ENCODE measurements at regions not wholly inside any gene's neighbourhood (a gene's known extent, or its start where the extent isn't known, plus 50 kb on each side); places are given as distances from the start of the nearest gene placed in this dataset.

DNA sequence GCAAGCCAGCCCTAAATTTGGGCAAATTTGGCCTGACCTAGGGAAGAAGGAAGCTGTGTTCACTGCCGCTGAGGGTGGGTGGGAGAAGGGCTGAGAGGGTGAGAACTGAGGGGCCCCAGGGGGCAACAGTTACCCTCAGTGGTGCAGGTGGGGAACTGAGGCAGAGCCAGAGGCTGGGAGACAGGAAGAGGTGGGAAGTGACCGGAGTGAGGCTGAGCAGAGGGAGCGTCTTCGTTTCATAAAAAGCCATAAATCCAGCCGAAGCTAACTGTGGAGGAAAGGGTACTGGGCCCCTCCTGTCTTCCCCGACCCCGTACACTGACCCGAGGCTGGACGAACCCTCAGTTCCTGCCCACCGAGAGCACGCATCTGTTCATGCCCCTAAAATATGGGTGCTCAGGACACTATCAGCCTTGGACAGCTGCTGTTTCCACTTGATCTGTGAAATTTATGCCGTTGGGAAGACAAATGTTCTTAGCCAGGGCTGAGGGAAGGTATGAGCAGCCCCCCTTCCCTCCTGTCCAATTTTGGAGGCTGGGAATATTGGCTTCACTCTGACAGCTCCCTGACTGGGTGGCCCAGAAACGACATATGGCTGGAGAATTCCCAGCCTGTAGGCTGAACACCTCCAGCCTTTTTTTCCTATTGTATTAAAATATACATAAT is 116.5 kb downstream of the KIF26A start:
- POLR2A ChIA-PET, result no interaction called here
- ATAC-seq (no peak), FAIRE-seq (no peak), DNase-seq (ENCODE audit: low read depth in 1 of 2, low spot score in 1 of 2) (no peak)
- Histone ChIP-seq H3K4me3 (no peak overlapping the region), H3K4me2 (no peak overlapping the region), H3K27ac (no peak overlapping the region), H3K4me1 (no peaks in the 10 kb centered on the region), H3K9me3 (0 out of 3 replicates have a peak, but pooled peaks cover under 1% of the 10 kb centered on the region)
- no peak for TF ChIP-seq ZFP36 (IDR thresholded peaks at IDR 0.05; ENCODE audit: borderline replicate concordance, partially characterized antibody)
- TF ChIP-seq TFCP2L1 (CRISPR knock-in tag; IDR thresholded peaks at IDR 0.05), result no peak
- TF ChIP-seq EHMT2 (IDR thresholded peaks at IDR 0.05; ENCODE audit: low read depth), result no peak
- TF ChIP-seq POLR2A (IDR thresholded peaks at IDR 0.05; ENCODE audit: low read length), result no peak
- no peak for TF ChIP-seq CHD4 (IDR thresholded peaks at IDR 0.05; ENCODE audit: borderline replicate concordance)
- TF ChIP-seq FOXS1 (CRISPR knock-in tag; IDR thresholded peaks at IDR 0.05), result no peak
- TF ChIP-seq, protein P1, sequence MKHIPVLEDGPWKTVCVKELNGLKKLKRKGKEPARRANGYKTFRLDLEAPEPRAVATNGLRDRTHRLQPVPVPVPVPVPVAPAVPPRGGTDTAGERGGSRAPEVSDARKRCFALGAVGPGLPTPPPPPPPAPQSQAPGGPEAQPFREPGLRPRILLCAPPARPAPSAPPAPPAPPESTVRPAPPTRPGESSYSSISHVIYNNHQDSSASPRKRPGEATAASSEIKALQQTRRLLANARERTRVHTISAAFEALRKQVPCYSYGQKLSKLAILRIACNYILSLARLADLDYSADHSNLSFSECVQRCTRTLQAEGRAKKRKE (CRISPR knock-in tag; IDR thresholded peaks at IDR 0.05; ENCODE audit: low read depth), result no peak
- no peak for TF ChIP-seq PHF8 (IDR thresholded peaks at IDR 0.05; ENCODE audit: borderline replicate concordance, low read depth)
- TF ChIP-seq, protein P2, sequence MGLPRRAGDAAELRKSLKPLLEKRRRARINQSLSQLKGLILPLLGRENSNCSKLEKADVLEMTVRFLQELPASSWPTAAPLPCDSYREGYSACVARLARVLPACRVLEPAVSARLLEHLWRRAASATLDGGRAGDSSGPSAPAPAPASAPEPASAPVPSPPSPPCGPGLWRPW (IDR thresholded peaks at IDR 0.05), result no peak
- TF ChIP-seq, protein P3, sequence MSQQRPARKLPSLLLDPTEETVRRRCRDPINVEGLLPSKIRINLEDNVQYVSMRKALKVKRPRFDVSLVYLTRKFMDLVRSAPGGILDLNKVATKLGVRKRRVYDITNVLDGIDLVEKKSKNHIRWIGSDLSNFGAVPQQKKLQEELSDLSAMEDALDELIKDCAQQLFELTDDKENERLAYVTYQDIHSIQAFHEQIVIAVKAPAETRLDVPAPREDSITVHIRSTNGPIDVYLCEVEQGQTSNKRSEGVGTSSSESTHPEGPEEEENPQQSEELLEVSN (IDR thresholded peaks at IDR 0.05; ENCODE audit: borderline replicate concordance, low read depth), result no peak
- TF ChIP-seq, protein P4, sequence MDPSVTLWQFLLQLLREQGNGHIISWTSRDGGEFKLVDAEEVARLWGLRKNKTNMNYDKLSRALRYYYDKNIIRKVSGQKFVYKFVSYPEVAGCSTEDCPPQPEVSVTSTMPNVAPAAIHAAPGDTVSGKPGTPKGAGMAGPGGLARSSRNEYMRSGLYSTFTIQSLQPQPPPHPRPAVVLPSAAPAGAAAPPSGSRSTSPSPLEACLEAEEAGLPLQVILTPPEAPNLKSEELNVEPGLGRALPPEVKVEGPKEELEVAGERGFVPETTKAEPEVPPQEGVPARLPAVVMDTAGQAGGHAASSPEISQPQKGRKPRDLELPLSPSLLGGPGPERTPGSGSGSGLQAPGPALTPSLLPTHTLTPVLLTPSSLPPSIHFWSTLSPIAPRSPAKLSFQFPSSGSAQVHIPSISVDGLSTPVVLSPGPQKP (IDR thresholded peaks at IDR 0.05; ENCODE audit: low read depth, low read length), result no peak
- no peak for TF ChIP-seq MYC (IDR thresholded peaks at IDR 0.05; ENCODE audit: borderline replicate concordance, low read length)
- TF ChIP-seq EHF (CRISPR knock-in tag; IDR thresholded peaks at IDR 0.05), result no peak
- TF ChIP-seq NR3C1 (IDR thresholded peaks at IDR 0.05), result no peak
- TF ChIP-seq SMC3 (IDR thresholded peaks at IDR 0.05), result no peak
- no peak for TF ChIP-seq ESRRA (IDR thresholded peaks at IDR 0.05; ENCODE audit: borderline replicate concordance, low read length)
- TF ChIP-seq, protein P5, sequence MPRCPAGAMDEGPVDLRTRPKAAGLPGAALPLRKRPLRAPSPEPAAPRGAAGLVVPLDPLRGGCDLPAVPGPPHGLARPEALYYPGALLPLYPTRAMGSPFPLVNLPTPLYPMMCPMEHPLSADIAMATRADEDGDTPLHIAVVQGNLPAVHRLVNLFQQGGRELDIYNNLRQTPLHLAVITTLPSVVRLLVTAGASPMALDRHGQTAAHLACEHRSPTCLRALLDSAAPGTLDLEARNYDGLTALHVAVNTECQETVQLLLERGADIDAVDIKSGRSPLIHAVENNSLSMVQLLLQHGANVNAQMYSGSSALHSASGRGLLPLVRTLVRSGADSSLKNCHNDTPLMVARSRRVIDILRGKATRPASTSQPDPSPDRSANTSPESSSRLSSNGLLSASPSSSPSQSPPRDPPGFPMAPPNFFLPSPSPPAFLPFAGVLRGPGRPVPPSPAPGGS (IDR thresholded peaks at IDR 0.05), result no peak
- 15% methylated on average over 13 of the region's 13 CpGs for WGBS (ENCODE audit: missing lambda C conversion rate)
- CTCF ChIA-PET, result no interaction called here

DNA sequence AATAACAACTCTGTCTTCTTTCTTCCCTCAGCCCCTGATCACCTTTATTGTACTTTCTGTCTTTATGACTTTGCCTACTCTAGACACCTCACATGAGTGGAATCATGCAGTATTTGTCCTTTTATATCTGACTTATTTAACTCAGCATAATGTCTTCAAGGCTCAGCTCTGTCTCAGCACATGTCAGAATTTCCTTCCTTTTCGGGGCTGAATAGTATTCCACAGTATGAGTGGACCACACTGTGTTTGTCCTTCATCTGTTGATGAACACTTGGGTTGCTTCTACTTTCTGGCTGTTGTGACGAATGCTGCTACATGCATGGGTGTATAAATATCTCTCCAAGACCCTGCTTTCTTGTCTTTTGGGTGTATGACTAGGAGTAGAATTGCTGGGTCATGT is 117.6 kb downstream of the KIF26A start:
- ATAC-seq, result no peak
- H3K27ac ChIP-seq, result no peak overlapping the region
- FAIRE-seq, result no peak
- 6% methylated on average over 2 of the region's 2 CpGs for whole genome bisulfite sequencing (ENCODE audit: missing lambda C conversion rate)
- CTCF ChIA-PET, result no interaction called here
- H3K4me3 ChIP-seq, result no peak overlapping the region
- DNase-seq (ENCODE audit: low read depth in 1 of 2, low spot score in 1 of 2), result no peak
- no peaks in the 10 kb centered on the region for H3K4me1 ChIP-seq
- H3K9me3 ChIP-seq, result 0 out of 3 replicates have a peak, but pooled peaks cover 3% of the 10 kb centered on the region
- TF ChIP-seq RFX5 (IDR thresholded peaks at IDR 0.05) (no peak), CEBPB (IDR thresholded peaks at IDR 0.05) (no peak), HOXB13 (CRISPR knock-in tag; IDR thresholded peaks at IDR 0.05; ENCODE audit: low read depth) (no peak), BHLHE40 (IDR thresholded peaks at IDR 0.05; ENCODE audit: low read depth, low read length) (no peak)
- TF ChIP-seq, protein P6, sequence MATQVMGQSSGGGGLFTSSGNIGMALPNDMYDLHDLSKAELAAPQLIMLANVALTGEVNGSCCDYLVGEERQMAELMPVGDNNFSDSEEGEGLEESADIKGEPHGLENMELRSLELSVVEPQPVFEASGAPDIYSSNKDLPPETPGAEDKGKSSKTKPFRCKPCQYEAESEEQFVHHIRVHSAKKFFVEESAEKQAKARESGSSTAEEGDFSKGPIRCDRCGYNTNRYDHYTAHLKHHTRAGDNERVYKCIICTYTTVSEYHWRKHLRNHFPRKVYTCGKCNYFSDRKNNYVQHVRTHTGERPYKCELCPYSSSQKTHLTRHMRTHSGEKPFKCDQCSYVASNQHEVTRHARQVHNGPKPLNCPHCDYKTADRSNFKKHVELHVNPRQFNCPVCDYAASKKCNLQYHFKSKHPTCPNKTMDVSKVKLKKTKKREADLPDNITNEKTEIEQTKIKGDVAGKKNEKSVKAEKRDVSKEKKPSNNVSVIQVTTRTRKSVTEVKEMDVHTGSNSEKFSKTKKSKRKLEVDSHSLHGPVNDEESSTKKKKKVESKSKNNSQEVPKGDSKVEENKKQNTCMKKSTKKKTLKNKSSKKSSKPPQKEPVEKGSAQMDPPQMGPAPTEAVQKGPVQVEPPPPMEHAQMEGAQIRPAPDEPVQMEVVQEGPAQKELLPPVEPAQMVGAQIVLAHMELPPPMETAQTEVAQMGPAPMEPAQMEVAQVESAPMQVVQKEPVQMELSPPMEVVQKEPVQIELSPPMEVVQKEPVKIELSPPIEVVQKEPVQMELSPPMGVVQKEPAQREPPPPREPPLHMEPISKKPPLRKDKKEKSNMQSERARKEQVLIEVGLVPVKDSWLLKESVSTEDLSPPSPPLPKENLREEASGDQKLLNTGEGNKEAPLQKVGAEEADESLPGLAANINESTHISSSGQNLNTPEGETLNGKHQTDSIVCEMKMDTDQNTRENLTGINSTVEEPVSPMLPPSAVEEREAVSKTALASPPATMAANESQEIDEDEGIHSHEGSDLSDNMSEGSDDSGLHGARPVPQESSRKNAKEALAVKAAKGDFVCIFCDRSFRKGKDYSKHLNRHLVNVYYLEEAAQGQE (IDR thresholded peaks at IDR 0.05), result no peak
- TF ChIP-seq, protein P2 (IDR thresholded peaks at IDR 0.05), result no peak
- TF ChIP-seq, protein P7, sequence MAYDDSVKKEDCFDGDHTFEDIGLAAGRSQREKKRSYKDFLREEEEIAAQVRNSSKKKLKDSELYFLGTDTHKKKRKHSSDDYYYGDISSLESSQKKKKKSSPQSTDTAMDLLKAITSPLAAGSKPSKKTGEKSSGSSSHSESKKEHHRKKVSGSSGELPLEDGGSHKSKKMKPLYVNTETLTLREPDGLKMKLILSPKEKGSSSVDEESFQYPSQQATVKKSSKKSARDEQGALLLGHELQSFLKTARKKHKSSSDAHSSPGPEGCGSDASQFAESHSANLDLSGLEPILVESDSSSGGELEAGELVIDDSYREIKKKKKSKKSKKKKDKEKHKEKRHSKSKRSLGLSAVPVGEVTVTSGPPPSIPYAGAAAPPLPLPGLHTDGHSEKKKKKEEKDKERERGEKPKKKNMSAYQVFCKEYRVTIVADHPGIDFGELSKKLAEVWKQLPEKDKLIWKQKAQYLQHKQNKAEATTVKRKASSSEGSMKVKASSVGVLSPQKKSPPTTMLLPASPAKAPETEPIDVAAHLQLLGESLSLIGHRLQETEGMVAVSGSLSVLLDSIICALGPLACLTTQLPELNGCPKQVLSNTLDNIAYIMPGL (CRISPR knock-in tag; IDR thresholded peaks at IDR 0.05; ENCODE audit: borderline replicate concordance), result no peak
- POLR2A ChIA-PET, result no interaction called here
- no peak overlapping the region for H3K4me2 ChIP-seq

Measured in A549 (cell line).